ENCODE measurements at regions not wholly inside any gene's neighbourhood (a gene's known extent, or its start where the extent isn't known, plus 50 kb on each side); places are given as distances from the start of the nearest gene placed in this dataset.

DNA sequence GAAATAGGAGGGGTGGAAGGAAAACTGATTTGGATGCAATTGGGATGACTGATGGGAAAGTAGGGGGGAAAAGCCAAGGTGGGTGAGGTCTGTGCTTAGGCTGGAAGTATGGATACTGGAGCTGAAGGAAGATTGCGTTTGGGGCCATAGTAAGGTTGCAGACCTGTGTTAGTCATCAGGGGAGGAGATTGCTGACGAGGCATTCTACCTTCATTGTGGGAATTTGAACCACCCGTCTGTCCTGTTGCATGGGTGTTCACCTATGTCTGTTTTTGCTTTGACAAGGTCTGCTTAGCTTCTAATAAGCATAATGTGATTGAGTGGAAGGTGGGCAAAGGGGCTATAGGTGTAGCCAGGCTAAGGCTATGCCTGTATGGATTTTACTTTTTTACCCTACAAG, 323.8 kb downstream of the BLID start:
- no peak for DNase-seq

GRCh38 chr11:121790430-121790829, 325.6 kb downstream of the BLID start:
- Histone ChIP-seq H3K9me3 (no peaks in the 10 kb centered on the region), H3K36me3 (no peaks in the 10 kb centered on the region), H3K4me1 (no peaks in the 10 kb centered on the region), H3K27me3 (no peaks in the 10 kb centered on the region), H3K4me3 (ENCODE audit: low read depth, low read length) (no peak overlapping the region)
- TF ChIP-seq, protein P1, sequence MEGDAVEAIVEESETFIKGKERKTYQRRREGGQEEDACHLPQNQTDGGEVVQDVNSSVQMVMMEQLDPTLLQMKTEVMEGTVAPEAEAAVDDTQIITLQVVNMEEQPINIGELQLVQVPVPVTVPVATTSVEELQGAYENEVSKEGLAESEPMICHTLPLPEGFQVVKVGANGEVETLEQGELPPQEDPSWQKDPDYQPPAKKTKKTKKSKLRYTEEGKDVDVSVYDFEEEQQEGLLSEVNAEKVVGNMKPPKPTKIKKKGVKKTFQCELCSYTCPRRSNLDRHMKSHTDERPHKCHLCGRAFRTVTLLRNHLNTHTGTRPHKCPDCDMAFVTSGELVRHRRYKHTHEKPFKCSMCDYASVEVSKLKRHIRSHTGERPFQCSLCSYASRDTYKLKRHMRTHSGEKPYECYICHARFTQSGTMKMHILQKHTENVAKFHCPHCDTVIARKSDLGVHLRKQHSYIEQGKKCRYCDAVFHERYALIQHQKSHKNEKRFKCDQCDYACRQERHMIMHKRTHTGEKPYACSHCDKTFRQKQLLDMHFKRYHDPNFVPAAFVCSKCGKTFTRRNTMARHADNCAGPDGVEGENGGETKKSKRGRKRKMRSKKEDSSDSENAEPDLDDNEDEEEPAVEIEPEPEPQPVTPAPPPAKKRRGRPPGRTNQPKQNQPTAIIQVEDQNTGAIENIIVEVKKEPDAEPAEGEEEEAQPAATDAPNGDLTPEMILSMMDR (IDR thresholded peaks at IDR 0.05; ENCODE audit: low read depth, low read length) = no peak
- DNase-seq = no peak

More for the DNA sequence above, 323.8 kb downstream of the BLID start:
- H3K27me3 ChIP-seq = no peaks in the 10 kb centered on the region
- H3K4me3 ChIP-seq (ENCODE audit: low read depth, low read length) = no peak overlapping the region
- TF ChIP-seq, protein P1 (IDR thresholded peaks at IDR 0.05; ENCODE audit: low read depth, low read length) = no peak
- H3K9me3 ChIP-seq = no peaks in the 10 kb centered on the region
- no peaks in the 10 kb centered on the region for H3K36me3 ChIP-seq
- no peaks in the 10 kb centered on the region for H3K4me1 ChIP-seq

DNA sequence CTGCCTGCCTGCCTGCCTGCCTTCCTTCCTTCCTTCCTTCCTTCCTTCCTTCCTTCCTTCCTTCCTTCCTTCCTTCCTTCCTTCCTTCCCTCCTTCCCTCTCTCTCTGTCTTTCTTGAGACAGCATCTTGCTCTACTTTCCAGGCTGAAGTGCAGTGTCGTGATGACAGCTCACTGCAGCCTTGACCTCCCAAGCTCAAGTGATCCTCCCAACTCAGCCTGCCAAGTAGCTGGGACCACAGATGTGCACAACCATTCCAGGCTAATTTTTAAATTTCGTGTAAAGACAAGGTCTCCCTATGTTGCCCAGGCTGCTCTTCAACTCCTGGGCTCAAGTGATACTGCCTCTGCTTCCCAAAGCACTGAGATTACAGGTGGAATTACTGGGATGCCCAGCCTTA, 328.2 kb upstream of the SORL1-AS1 start:
- no peaks in the 10 kb centered on the region for H3K27me3 ChIP-seq
- no peaks in the 10 kb centered on the region for H3K36me3 ChIP-seq
- H3K4me1 ChIP-seq = peaks cover 4% of the 10 kb centered on the region; the same call in 1 of the 2 replicates
- TF ChIP-seq, protein P1 (IDR thresholded peaks at IDR 0.05; ENCODE audit: low read depth, low read length) = no peak
- H3K4me3 ChIP-seq (ENCODE audit: low read depth, low read length) = no peak overlapping the region
- DNase-seq = no peak
- no peaks in the 10 kb centered on the region for H3K9me3 ChIP-seq

DNA sequence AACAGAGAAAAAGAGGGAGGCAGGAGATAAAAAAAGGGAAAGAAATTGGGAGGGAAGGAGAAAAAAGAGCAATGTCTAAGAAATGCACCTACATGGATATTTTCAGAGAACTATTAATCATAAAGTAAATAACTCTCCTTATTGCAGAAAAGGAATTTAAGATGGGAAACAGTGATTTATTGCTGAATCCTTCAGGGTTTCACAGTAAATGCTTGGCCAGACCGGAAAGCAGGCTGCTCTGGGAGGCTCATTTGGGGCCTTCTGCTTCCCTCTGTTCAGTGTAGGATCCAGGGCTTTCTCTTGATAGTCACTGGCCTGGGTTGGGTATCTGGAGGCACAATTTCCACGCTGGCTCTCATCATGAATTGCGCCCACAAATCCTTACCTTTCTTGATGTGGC, 324.3 kb upstream of the SORL1-AS1 start:
- Histone ChIP-seq H3K36me3 (no peaks in the 10 kb centered on the region), H3K4me3 (ENCODE audit: low read depth, low read length) (no peak overlapping the region), H3K4me1 (peaks cover 4% of the 10 kb centered on the region; the same call in 1 of the 2 replicates), H3K27me3 (no peaks in the 10 kb centered on the region), H3K9me3 (no peaks in the 10 kb centered on the region)
- TF ChIP-seq, protein P1 (IDR thresholded peaks at IDR 0.05; ENCODE audit: low read depth, low read length) = no peak
- no peak for DNase-seq

- no peak for DNase-seq
- peaks cover 4% of the 10 kb centered on the region; the same call in 1 of the 2 replicates for H3K4me1 ChIP-seq
- TF ChIP-seq, protein P1 (IDR thresholded peaks at IDR 0.05; ENCODE audit: low read depth, low read length) = no peak
- H3K9me3 ChIP-seq = no peaks in the 10 kb centered on the region
- no peaks in the 10 kb centered on the region for H3K36me3 ChIP-seq
- H3K27me3 ChIP-seq = no peaks in the 10 kb centered on the region
- H3K4me3 ChIP-seq (ENCODE audit: low read depth, low read length) = no peak overlapping the region
Measured at GRCh38 chr11:121775276-121775675, 322.5 kb upstream of the SORL1-AS1 start.

- peaks cover 4% of the 10 kb centered on the region; the same call in 1 of the 2 replicates for H3K4me1 ChIP-seq
- no peaks in the 10 kb centered on the region for H3K36me3 ChIP-seq
- TF ChIP-seq, protein P1 (IDR thresholded peaks at IDR 0.05; ENCODE audit: low read depth, low read length) = no peak
- no peaks in the 10 kb centered on the region for H3K9me3 ChIP-seq
- DNase-seq = no peak
- H3K27me3 ChIP-seq = no peaks in the 10 kb centered on the region
- H3K4me3 ChIP-seq (ENCODE audit: low read depth, low read length) = no peak overlapping the region
Measured at GRCh38 chr11:121773076-121773475, 320.3 kb upstream of the SORL1-AS1 start.
